WTC11 (cell line): ENCODE measurements at regions not wholly inside any gene's neighbourhood (a gene's known extent, or its start where the extent isn't known, plus 50 kb on each side); places are given as distances from the start of the nearest gene placed in this dataset.

ENCODE experiments used
- ATAC-seq: fragments of 200-7000 bp; cut with Tn5 transposase; 2 replicates; pipeline ENCODE4 v1.10.0; 2021; ENCODE audit warnings: mild to moderate bottlenecking, moderate library complexity
- CTCF ChIA-PET: fragments of 300-600 bp; sonication (Branson Sonifier 250); formaldehyde crosslinking; loops from one replicate; lab custom pipeline; 2021; ENCODE audit warnings: antibody characterized with exemption; lab: Charles Lee
- POLR2A ChIA-PET: fragments of 350-600 bp; sonication (Branson Sonifier 250); formaldehyde crosslinking; loops from one replicate; lab custom pipeline; 2021; ENCODE audit warnings: antibody characterized with exemption; lab: Charles Lee
- DNase-seq: peaks from one replicate; pipeline ENCODE4 v3.0.0; 2021; ENCODE audit warnings: low spot score
- H3K27ac Mint-ChIP-seq: 2 replicates; pipeline ENCODE4 v1.8.0; 2021; ENCODE audit warnings: mixed read lengths
- H3K27me3 Mint-ChIP-seq: 2 replicates; pipeline ENCODE4 v1.8.0; 2021; ENCODE audit warnings: low read depth, mild to moderate bottlenecking, moderate library complexity, mixed read lengths
- H3K36me3 Mint-ChIP-seq: 2 replicates; pipeline ENCODE4 v1.8.0; 2021; ENCODE audit warnings: mixed read lengths
- H3K4me1 Mint-ChIP-seq: 2 replicates; pipeline ENCODE4 v1.8.0; 2022; ENCODE audit warnings: mixed read lengths
- H3K4me3 Mint-ChIP-seq: 2 replicates; pipeline ENCODE4 v1.8.0; 2021; ENCODE audit warnings: mild to moderate bottlenecking, moderate library complexity, mixed read lengths
- H3K9me3 Mint-ChIP-seq: 2 replicates; pipeline ENCODE4 v1.8.0; 2021; ENCODE audit warnings: mixed read lengths
- CTCF ChIP-seq: fragments of 200-600 bp; IDR thresholded peaks from 2 replicates; pipeline ENCODE4 v1.8.0; 2022; ENCODE audit warnings: antibody characterized with exemption
- E2F1 ChIP-seq: sonication (generic); formaldehyde crosslinking; IDR thresholded peaks from 2 replicates; pipeline ENCODE4 v1.8.0; 2022; ENCODE audit warnings: mild to moderate bottlenecking, missing genetic modification reagents
- ETV6 ChIP-seq: sonication (generic); formaldehyde crosslinking; IDR thresholded peaks from 2 replicates; pipeline ENCODE4 v1.8.1; 2022; ENCODE audit warnings: mild to moderate bottlenecking, missing genetic modification reagents
- FOXJ3 ChIP-seq: sonication (generic); formaldehyde crosslinking; IDR thresholded peaks from 2 replicates; pipeline ENCODE4 v1.9.0; 2021; ENCODE audit warnings: missing genetic modification reagents, mild to moderate bottlenecking, borderline replicate concordance
- GTF2I ChIP-seq: fragments of 250-450 bp; sonication (Bioruptor Pico); conservative IDR thresholded peaks from 2 replicates; pipeline ENCODE4 v1.4.0; 2021; ENCODE audit warnings: mild to moderate bottlenecking
- MLX ChIP-seq: sonication (generic); formaldehyde crosslinking; IDR thresholded peaks from 2 replicates; pipeline ENCODE4 v1.8.1; 2023; ENCODE audit warnings: mild to moderate bottlenecking, missing genetic modification reagents, moderate library complexity
- NFATC4 ChIP-seq: fragments of 250-450 bp; sonication (Bioruptor Pico); IDR thresholded peaks from 2 replicates; pipeline ENCODE4 v1.9.0; 2021; ENCODE audit warnings: mild to moderate bottlenecking
- SMAD4 ChIP-seq: sonication (generic); formaldehyde crosslinking; IDR thresholded peaks from 2 replicates; pipeline ENCODE4 v1.8.0; 2022; ENCODE audit warnings: mild to moderate bottlenecking, missing genetic modification reagents
- SP1 ChIP-seq: sonication (generic); formaldehyde crosslinking; conservative IDR thresholded peaks from 2 replicates; pipeline ENCODE4 v1.8.1; 2022; ENCODE audit warnings: missing genetic modification reagents
- STAT6 ChIP-seq: sonication (generic); formaldehyde crosslinking; conservative IDR thresholded peaks from 2 replicates; pipeline ENCODE4 v1.8.1; 2023; ENCODE audit warnings: mild to moderate bottlenecking, low read depth, missing genetic modification reagents, moderate library complexity
- TEAD4 ChIP-seq: sonication (generic); formaldehyde crosslinking; IDR thresholded peaks from 2 replicates; pipeline ENCODE4 v1.8.0; 2022; ENCODE audit warnings: mild to moderate bottlenecking, missing genetic modification reagents
- ZNF263 ChIP-seq: sonication (generic); formaldehyde crosslinking; IDR thresholded peaks from 2 replicates; pipeline ENCODE4 v1.8.1; 2022; ENCODE audit warnings: low read depth, mild to moderate bottlenecking, moderate library complexity, missing genetic modification reagents
- ZNF317 ChIP-seq: sonication (generic); formaldehyde crosslinking; IDR thresholded peaks from 2 replicates; pipeline ENCODE4 v1.8.1; 2023; ENCODE audit warnings: low read depth, mild to moderate bottlenecking, moderate library complexity, missing genetic modification reagents, borderline replicate concordance
- ZNF512 ChIP-seq: sonication (generic); formaldehyde crosslinking; IDR thresholded peaks from 2 replicates; pipeline ENCODE4 v1.8.1; 2022; ENCODE audit warnings: missing genetic modification reagents, borderline replicate concordance
- ZNF671 ChIP-seq: fragments of 250-450 bp; sonication (Bioruptor Pico); IDR thresholded peaks from 2 replicates; pipeline ENCODE4 v1.8.0; 2021; ENCODE audit warnings: mild to moderate bottlenecking

GRCh38 chr4:181437895-181438294, 805.3 kb upstream of the TENM3 start (continued):
- TF ChIP-seq STAT6 (CRISPR knock-in tag) (no peak), MLX (CRISPR knock-in tag) (no peak), GTF2I (CRISPR knock-in tag) (no peak), FOXJ3 (CRISPR knock-in tag) (no peak), ETV6 (CRISPR knock-in tag) (no peak), NFATC4 (CRISPR knock-in tag) (no peak)

GRCh38 chr4:181438641-181439040, 804.6 kb upstream of the TENM3 start:
- no peak for ATAC-seq
- POLR2A ChIA-PET, result no interaction called here
- no peak overlapping the region for H3K4me3 Mint-ChIP-seq
- TF ChIP-seq ZNF671 (CRISPR knock-in tag), result no peak
- TF ChIP-seq, all 79 proteins: peak for 0
- no peak for DNase-seq
- Mint-ChIP-seq H3K27me3 (no peaks in the 10 kb centered on the region), H3K27ac (no peak overlapping the region), H3K36me3 (no peaks in the 10 kb centered on the region), H3K9me3 (no peaks in the 10 kb centered on the region), H3K4me1 (peaks cover 9% of the 10 kb centered on the region)
- CTCF ChIA-PET, result no interaction called here

GRCh38 chr4:181443021-181443420, 800.2 kb upstream of the TENM3 start:
- Mint-ChIP-seq H3K9me3 (no peaks in the 10 kb centered on the region), H3K4me3 (no peak overlapping the region), H3K36me3 (no peaks in the 10 kb centered on the region), H3K4me1 (peaks cover 13% of the 10 kb centered on the region), H3K27ac (no peak overlapping the region), H3K27me3 (no peaks in the 10 kb centered on the region)
- no peak for DNase-seq
- CTCF ChIA-PET, result no interaction called here
- TF ChIP-seq ZNF263 (CRISPR knock-in tag) (no peak), TEAD4 (CRISPR knock-in tag) (no peak), SP1 (CRISPR knock-in tag) (no peak), CTCF (no peak), ZNF512 (no peak), SMAD4 (no peak), ZNF317 (CRISPR knock-in tag) (no peak), E2F1 (CRISPR knock-in tag) (no peak)
- no peak for ATAC-seq
- POLR2A ChIA-PET, result no interaction called here
